ENCODE measurements at regions not wholly inside any gene's neighbourhood (a gene's known extent, or its start where the extent isn't known, plus 50 kb on each side); places are given as distances from the start of the nearest gene placed in this dataset.

DNA sequence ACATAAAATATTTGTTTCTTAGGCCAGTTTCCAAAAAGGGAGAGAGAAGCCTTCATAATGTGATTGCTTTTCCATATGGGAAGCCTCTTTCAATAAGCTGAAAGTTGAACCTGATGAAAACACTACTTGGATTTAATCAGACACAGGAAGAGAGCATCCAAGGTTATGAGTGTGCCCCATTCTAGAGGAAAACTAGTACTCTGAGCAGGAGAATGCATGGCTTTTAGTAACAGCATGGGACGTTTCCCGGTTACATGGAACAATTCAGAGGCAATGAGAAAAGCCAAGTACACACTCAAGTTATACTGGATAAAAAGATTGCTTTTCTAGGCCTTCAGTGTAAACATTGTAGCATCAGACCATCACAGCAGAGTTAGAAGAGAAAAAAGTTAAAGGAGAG lies 315.8 kb downstream of the ZNF516 start:
- TF ChIP-seq, protein P1, sequence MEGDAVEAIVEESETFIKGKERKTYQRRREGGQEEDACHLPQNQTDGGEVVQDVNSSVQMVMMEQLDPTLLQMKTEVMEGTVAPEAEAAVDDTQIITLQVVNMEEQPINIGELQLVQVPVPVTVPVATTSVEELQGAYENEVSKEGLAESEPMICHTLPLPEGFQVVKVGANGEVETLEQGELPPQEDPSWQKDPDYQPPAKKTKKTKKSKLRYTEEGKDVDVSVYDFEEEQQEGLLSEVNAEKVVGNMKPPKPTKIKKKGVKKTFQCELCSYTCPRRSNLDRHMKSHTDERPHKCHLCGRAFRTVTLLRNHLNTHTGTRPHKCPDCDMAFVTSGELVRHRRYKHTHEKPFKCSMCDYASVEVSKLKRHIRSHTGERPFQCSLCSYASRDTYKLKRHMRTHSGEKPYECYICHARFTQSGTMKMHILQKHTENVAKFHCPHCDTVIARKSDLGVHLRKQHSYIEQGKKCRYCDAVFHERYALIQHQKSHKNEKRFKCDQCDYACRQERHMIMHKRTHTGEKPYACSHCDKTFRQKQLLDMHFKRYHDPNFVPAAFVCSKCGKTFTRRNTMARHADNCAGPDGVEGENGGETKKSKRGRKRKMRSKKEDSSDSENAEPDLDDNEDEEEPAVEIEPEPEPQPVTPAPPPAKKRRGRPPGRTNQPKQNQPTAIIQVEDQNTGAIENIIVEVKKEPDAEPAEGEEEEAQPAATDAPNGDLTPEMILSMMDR (conservative IDR thresholded peaks at IDR 0.05): no peak
- no peak for TF ChIP-seq EZH2 (IDR thresholded peaks at IDR 0.05; ENCODE audit: low read depth)
